Fibroblast of lung (primary cell): ENCODE measurements at regions not wholly inside any gene's neighbourhood (a gene's known extent, or its start where the extent isn't known, plus 50 kb on each side); places are given as distances from the start of the nearest gene placed in this dataset.

Experiments
- DNase-seq, 2 donors: peaks; one replicate each; pipeline versions ENCODE4 v3.0.0 to v3.0.0-alpha.2; 2010; ENCODE audit warnings: low read depth in 2 of 2
- H2AFZ ChIP-seq: 2 replicates; pipeline ENCODE4 v1.5.1; 2012; ENCODE audit warnings: low read length, control low read depth, inconsistent platforms
- H3K27ac ChIP-seq: 2 replicates; pipeline ENCODE4 v1.5.1; 2011; ENCODE audit warnings: low read length, control low read depth; ENCODE audit not compliant: insufficient read depth
- H3K27me3 ChIP-seq: 2 replicates; pipeline ENCODE4 v1.5.1; 2011; ENCODE audit warnings: mild to moderate bottlenecking, low read length; ENCODE audit not compliant: control insufficient read depth, insufficient read depth
- H3K36me3 ChIP-seq: 2 replicates; pipeline ENCODE4 v1.5.1; 2011; ENCODE audit warnings: low read length; ENCODE audit not compliant: control insufficient read depth, insufficient read depth
- H3K4me1 ChIP-seq: 2 replicates; pipeline ENCODE4 v1.5.1; 2011; ENCODE audit warnings: low read length; ENCODE audit not compliant: control insufficient read depth, insufficient read depth; ENCODE audit errors: extremely low read depth
- H3K4me2 ChIP-seq: 2 replicates; pipeline ENCODE4 v1.5.1; 2011; ENCODE audit warnings: low read length, control low read depth; ENCODE audit not compliant: insufficient read depth; ENCODE audit errors: extremely low read depth
- H3K4me3 ChIP-seq, 4 experiments: fragments of 200-600 bp in 1 of 4; sonication (generic) in 1 of 4; replicated peaks in 1 of 4; 2 replicates each; pipeline ENCODE4 v1.5.1; 2011 to 2016; ENCODE audit warnings: low read length in 4 of 4, low read depth in 3 of 4, mild to moderate bottlenecking in 3 of 4, control low read depth in 2 of 4, inconsistent platforms in 1 of 4, mixed read lengths in 1 of 4; ENCODE audit not compliant: insufficient read depth in 1 of 4; ENCODE audit errors: control extremely low read depth in 1 of 4
- H3K79me2 ChIP-seq: 2 replicates; pipeline ENCODE4 v1.5.1; 2012; ENCODE audit warnings: mild to moderate bottlenecking, low read length, inconsistent platforms; ENCODE audit not compliant: control insufficient read depth, insufficient read depth
- H3K9ac ChIP-seq: 2 replicates; pipeline ENCODE4 v1.5.1; 2011; ENCODE audit warnings: mild to moderate bottlenecking, low read length, control low read depth; ENCODE audit not compliant: insufficient read depth
- H3K9me3 ChIP-seq: 2 replicates; pipeline ENCODE4 v1.5.1; 2012; ENCODE audit warnings: low read depth, low read length; ENCODE audit not compliant: control insufficient read depth, insufficient read depth
- H4K20me1 ChIP-seq: 2 replicates; pipeline ENCODE4 v1.5.1; 2011; ENCODE audit warnings: low read length; ENCODE audit not compliant: control insufficient read depth, insufficient read depth; ENCODE audit errors: extremely low read depth
- CTCF ChIP-seq, 2 donors: IDR thresholded peaks in 1 of 2; conservative IDR thresholded peaks in 1 of 2; 1 replicate in 1 of 2; 2 replicates in 1 of 2; pipeline ENCODE4 v1.5.1; 2011 to 2012; ENCODE audit warnings: low read length in 2 of 2, control low read depth in 1 of 2, inconsistent platforms in 1 of 2, low read depth in 1 of 2, mild to moderate bottlenecking in 1 of 2
- EZH2 ChIP-seq: IDR thresholded peaks from 2 replicates; pipeline ENCODE4 v1.5.1; 2012; ENCODE audit warnings: low read length, control low read depth, mild to moderate bottlenecking; ENCODE audit errors: missing control alignments

DNA sequence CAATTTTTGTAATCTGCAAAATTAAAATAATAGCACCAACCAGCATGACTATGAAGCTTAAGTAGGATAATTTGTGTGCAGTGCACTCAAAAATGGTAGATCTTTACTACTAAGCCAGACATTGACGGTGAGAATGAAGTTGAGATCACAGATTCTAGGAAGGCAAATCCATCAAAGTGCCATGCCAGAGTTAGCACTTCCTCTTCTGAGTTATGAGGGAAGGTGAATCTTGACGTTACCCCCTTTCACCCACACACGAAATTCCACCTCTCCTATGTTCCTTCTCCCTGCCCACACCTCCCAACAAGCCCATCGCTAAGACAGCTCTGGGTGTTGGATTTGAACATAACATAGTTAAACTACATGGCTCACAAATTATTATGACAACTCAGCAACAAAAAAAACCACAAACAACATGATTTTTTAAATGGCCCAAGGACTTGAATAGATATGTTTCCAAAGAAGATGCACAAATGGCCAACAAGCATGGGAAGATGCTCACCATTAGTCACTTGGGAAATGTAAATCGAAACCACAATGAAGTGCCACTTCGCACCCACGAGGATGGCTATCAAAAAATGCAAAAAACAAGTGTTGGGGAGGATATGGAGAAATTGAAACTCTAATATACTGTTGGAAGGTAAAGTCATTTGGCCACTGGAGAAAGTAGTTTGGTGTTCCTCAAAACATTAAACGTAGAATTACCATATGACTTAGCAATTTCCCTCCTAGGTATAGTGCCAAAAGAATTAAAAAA lies 119.3 kb upstream of the RAP1B start:
- Histone ChIP-seq H4K20me1 (no peaks in the 10 kb centered on the region), H3K36me3 (no peaks in the 10 kb centered on the region), H3K27me3 (no peaks in the 10 kb centered on the region), H3K9ac (no peak overlapping the region), H3K4me2 (no peak overlapping the region), H3K4me3 (no peak overlapping the region), H3K79me2 (no peaks in the 10 kb centered on the region), H3K27ac (no peak overlapping the region), H3K9me3 (no peaks in the 10 kb centered on the region), H2AFZ (no peak overlapping the region), H3K4me1 (no peaks in the 10 kb centered on the region)
- DNase-seq, result no peak
- no peak for TF ChIP-seq EZH2
- TF ChIP-seq CTCF (conservative IDR thresholded peaks at IDR 0.05 in 1 of 2, IDR thresholded peaks at IDR 0.05 in 1 of 2; ENCODE audit: low read depth in 1 of 2, low read length in 2 of 2), result no peak

DNA sequence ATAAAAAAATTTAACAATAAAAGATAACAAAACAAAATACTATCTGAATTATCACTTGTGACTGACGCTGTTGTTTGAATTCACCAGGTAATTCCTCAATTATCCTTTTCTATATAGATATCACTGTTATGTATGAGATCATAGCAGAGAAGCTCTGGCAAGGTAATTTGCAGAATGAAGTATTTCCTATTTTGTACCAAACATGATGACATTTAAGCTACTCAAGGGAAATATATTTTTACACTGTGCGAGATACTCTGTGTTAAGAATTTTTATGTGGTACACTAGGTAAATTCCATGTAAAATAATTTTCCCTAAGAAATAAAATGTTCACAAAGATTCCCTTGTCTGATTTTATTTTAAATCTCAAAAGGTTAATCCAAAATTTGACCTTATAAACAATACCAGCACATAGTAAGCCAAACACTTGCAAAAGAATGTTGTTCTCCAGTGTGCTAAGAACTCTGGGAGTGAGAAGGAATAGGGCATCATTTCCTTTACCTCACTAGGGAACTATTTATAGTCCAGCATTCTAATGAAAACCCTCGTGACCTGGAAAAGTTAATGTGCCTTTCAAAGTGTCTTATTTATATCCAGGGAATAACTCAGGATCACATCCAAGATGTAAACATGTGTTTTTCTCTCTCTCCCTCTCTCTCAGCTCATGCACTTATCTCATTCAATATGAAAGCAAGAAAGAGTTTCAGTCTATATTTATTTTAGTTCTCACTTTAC lies 115.2 kb upstream of the RAP1B start:
- DNase-seq, result peak; percentile 18 to 81
- TF ChIP-seq CTCF (conservative IDR thresholded peaks at IDR 0.05 in 1 of 2, IDR thresholded peaks at IDR 0.05 in 1 of 2; ENCODE audit: low read depth in 1 of 2, low read length in 2 of 2) (no peak), EZH2 (no peak)
- no peak overlapping the region for H3K9ac ChIP-seq
- H3K9me3 ChIP-seq, result no peaks in the 10 kb centered on the region
- H3K79me2 ChIP-seq, result no peaks in the 10 kb centered on the region
- no peaks in the 10 kb centered on the region for H3K36me3 ChIP-seq
- H3K4me3 ChIP-seq, result no peak overlapping the region
- no peak overlapping the region for H2AFZ ChIP-seq
- no peak overlapping the region for H3K4me2 ChIP-seq
- peaks cover under 1% of the 10 kb centered on the region for H3K27me3 ChIP-seq
- H4K20me1 ChIP-seq, result no peaks in the 10 kb centered on the region
- H3K4me1 ChIP-seq, result no peaks in the 10 kb centered on the region
- H3K27ac ChIP-seq, result no peak overlapping the region

DNA sequence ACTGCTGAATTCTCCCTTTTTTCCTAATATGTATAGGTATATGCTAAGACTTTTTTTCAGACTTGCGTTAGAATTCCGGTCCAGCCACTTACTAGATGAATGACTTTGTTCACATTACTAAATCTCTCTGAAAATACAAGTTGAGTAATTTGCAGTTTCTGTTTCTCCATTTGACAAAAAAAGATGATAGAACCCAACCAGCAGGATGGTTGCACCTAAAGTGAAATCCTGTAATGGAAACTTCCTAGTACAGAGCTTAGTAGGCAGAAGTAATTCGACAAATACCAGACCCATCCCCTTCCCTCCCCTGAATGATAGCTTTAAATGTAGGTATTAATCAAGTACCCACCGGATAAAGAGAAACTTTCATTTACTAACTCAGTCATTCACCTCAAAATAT lies 113.6 kb upstream of the RAP1B start:
- peak in 1 of 2 donors; percentile 69 for DNase-seq
- no peak for TF ChIP-seq EZH2
- no peak for TF ChIP-seq CTCF (conservative IDR thresholded peaks at IDR 0.05 in 1 of 2, IDR thresholded peaks at IDR 0.05 in 1 of 2; ENCODE audit: low read depth in 1 of 2, low read length in 2 of 2)
- H3K4me2 ChIP-seq, result no peak overlapping the region
- H3K9ac ChIP-seq, result no peak overlapping the region
- no peaks in the 10 kb centered on the region for H3K4me1 ChIP-seq
- no peak overlapping the region for H2AFZ ChIP-seq
- H3K9me3 ChIP-seq, result no peaks in the 10 kb centered on the region
- no peaks in the 10 kb centered on the region for H4K20me1 ChIP-seq
- peaks cover 2% of the 10 kb centered on the region for H3K27me3 ChIP-seq
- no peaks in the 10 kb centered on the region for H3K79me2 ChIP-seq
- H3K36me3 ChIP-seq, result no peaks in the 10 kb centered on the region
- no peak overlapping the region for H3K4me3 ChIP-seq
- H3K27ac ChIP-seq, result no peak overlapping the region
